ENCODE measurements at regions not wholly inside any gene's neighbourhood (a gene's known extent, or its start where the extent isn't known, plus 50 kb on each side); places are given as distances from the start of the nearest gene placed in this dataset.

GRCh38 chr6:22873513-22874136, 304.3 kb downstream of the HDGFL1 start:
- DNase-seq (no peak), FAIRE-seq (no peak)
- no peak overlapping the region for H3K4me3 ChIP-seq (ENCODE audit: low read length in 3 of 3)
- no peaks in the 10 kb centered on the region for H3K36me3 ChIP-seq (ENCODE audit: control insufficient read depth in 2 of 3, insufficient read depth in 3 of 3, low read length in 3 of 3)
- no peak overlapping the region for H3K9ac ChIP-seq (ENCODE audit: low read length in 3 of 3)
- H3K27ac ChIP-seq (ENCODE audit: low read depth in 2 of 2, low read length in 2 of 2) = no peak overlapping the region
- TF ChIP-seq, protein P1, sequence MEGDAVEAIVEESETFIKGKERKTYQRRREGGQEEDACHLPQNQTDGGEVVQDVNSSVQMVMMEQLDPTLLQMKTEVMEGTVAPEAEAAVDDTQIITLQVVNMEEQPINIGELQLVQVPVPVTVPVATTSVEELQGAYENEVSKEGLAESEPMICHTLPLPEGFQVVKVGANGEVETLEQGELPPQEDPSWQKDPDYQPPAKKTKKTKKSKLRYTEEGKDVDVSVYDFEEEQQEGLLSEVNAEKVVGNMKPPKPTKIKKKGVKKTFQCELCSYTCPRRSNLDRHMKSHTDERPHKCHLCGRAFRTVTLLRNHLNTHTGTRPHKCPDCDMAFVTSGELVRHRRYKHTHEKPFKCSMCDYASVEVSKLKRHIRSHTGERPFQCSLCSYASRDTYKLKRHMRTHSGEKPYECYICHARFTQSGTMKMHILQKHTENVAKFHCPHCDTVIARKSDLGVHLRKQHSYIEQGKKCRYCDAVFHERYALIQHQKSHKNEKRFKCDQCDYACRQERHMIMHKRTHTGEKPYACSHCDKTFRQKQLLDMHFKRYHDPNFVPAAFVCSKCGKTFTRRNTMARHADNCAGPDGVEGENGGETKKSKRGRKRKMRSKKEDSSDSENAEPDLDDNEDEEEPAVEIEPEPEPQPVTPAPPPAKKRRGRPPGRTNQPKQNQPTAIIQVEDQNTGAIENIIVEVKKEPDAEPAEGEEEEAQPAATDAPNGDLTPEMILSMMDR (IDR thresholded peaks at IDR 0.05; ENCODE audit: borderline replicate concordance, extremely low read depth, insufficient read depth) = no peak
- intact Hi-C loops (cut with DNase I) = no loop called here
- no peaks in the 10 kb centered on the region for H3K9me3 ChIP-seq (ENCODE audit: control insufficient read depth in 2 of 3, insufficient read depth in 1 of 3, low read length in 3 of 3)
- H3K4me1 ChIP-seq (ENCODE audit: control insufficient read depth in 2 of 3, insufficient read depth in 2 of 3, low read depth in 1 of 3, low read length in 3 of 3) = no peaks in the 10 kb centered on the region
- H3K27me3 ChIP-seq (ENCODE audit: control insufficient read depth, insufficient read depth, low read length) = no peaks in the 10 kb centered on the region

DNA sequence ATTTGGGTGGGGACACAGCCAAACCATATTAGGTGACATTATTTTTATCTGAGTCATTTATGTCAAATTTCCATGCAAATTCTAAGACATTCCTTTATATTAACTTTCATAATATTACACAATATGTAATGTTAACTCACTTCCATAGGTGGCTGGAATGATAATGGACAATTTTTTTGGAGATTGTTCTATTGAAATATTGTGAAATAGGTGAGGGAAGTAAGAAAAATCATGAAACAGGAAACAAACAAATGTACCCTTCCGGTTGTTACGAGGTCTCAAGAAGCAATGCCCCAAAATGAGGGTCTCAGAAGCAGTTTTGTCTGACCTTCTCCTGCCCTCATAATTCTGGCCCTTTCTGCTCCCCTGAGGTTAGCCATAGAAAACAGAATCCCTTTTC, 306.5 kb downstream of the HDGFL1 start:
- Histone ChIP-seq H3K27ac (ENCODE audit: low read depth in 2 of 2, low read length in 2 of 2) (no peak overlapping the region), H3K9me3 (ENCODE audit: control insufficient read depth in 2 of 3, insufficient read depth in 1 of 3, low read length in 3 of 3) (no peaks in the 10 kb centered on the region), H3K9ac (ENCODE audit: low read length in 3 of 3) (no peak overlapping the region), H3K4me3 (ENCODE audit: low read length in 3 of 3) (no peak overlapping the region), H3K36me3 (ENCODE audit: control insufficient read depth in 2 of 3, insufficient read depth in 3 of 3, low read length in 3 of 3) (no peaks in the 10 kb centered on the region), H3K27me3 (ENCODE audit: control insufficient read depth, insufficient read depth, low read length) (no peaks in the 10 kb centered on the region), H3K4me1 (ENCODE audit: control insufficient read depth in 2 of 3, insufficient read depth in 2 of 3, low read depth in 1 of 3, low read length in 3 of 3) (no peaks in the 10 kb centered on the region)
- TF ChIP-seq, protein P1 (IDR thresholded peaks at IDR 0.05; ENCODE audit: borderline replicate concordance, extremely low read depth, insufficient read depth) = no peak
- intact Hi-C loops (cut with DNase I) = no loop called here
- no peak for FAIRE-seq
- no peak for DNase-seq

GRCh38 chr6:22878324-22878701, 308.9 kb downstream of the HDGFL1 start:
- Histone ChIP-seq H3K36me3 (ENCODE audit: control insufficient read depth in 2 of 3, insufficient read depth in 3 of 3, low read length in 3 of 3) (no peaks in the 10 kb centered on the region), H3K4me1 (ENCODE audit: control insufficient read depth in 2 of 3, insufficient read depth in 2 of 3, low read depth in 1 of 3, low read length in 3 of 3) (no peaks in the 10 kb centered on the region), H3K27ac (ENCODE audit: low read depth in 2 of 2, low read length in 2 of 2) (no peak overlapping the region), H3K4me3 (ENCODE audit: low read length in 3 of 3) (no peak overlapping the region), H3K9me3 (ENCODE audit: control insufficient read depth in 2 of 3, insufficient read depth in 1 of 3, low read length in 3 of 3) (no peaks in the 10 kb centered on the region), H3K27me3 (ENCODE audit: control insufficient read depth, insufficient read depth, low read length) (no peaks in the 10 kb centered on the region), H3K9ac (ENCODE audit: low read length in 3 of 3) (no peak overlapping the region)
- intact Hi-C loops (cut with DNase I) = no loop called here
- DNase-seq (no peak), FAIRE-seq (no peak)
- TF ChIP-seq, protein P1 (IDR thresholded peaks at IDR 0.05; ENCODE audit: borderline replicate concordance, extremely low read depth, insufficient read depth) = no peak

GRCh38 chr6:22878706-22879105, 309.3 kb downstream of the HDGFL1 start:
- Histone ChIP-seq H3K4me3 (ENCODE audit: low read length in 3 of 3) (no peak overlapping the region), H3K27ac (ENCODE audit: low read depth in 2 of 2, low read length in 2 of 2) (no peak overlapping the region), H3K4me1 (ENCODE audit: control insufficient read depth in 2 of 3, insufficient read depth in 2 of 3, low read depth in 1 of 3, low read length in 3 of 3) (no peaks in the 10 kb centered on the region), H3K36me3 (ENCODE audit: control insufficient read depth in 2 of 3, insufficient read depth in 3 of 3, low read length in 3 of 3) (no peaks in the 10 kb centered on the region), H3K9me3 (ENCODE audit: control insufficient read depth in 2 of 3, insufficient read depth in 1 of 3, low read length in 3 of 3) (no peaks in the 10 kb centered on the region), H3K27me3 (ENCODE audit: control insufficient read depth, insufficient read depth, low read length) (no peaks in the 10 kb centered on the region), H3K9ac (ENCODE audit: low read length in 3 of 3) (no peak overlapping the region)
- DNase-seq (no peak), FAIRE-seq (no peak)
- TF ChIP-seq, protein P1 (IDR thresholded peaks at IDR 0.05; ENCODE audit: borderline replicate concordance, extremely low read depth, insufficient read depth) = no peak
- intact Hi-C loops (cut with DNase I) = no loop called here
